ENCODE measurements at regions not wholly inside any gene's neighbourhood (a gene's known extent, or its start where the extent isn't known, plus 50 kb on each side); places are given as distances from the start of the nearest gene placed in this dataset.

DNA sequence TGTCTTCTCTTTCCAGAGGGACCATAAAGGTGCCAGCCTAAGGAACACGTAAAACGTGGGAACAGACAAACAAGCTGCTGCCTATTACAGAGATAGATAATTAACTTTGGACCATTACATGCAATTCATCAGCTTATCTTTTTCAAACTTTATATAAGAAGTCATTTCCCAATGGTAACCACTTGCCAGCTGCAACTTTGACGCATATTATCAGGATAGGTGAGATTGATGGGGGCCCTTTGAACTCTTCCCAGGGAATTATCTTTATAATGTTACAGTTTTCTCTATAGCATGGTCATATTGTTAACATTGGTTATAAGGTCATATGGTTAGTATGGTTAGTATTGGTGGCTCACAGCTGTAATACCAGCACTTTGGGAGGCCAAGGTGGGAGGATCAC, 94.1 kb upstream of the BMP2K start:
- Histone ChIP-seq H3K9ac (ENCODE audit: insufficient read depth, low read depth, low read length) (no peak overlapping the region), H3K27me3 (ENCODE audit: control insufficient read depth in 1 of 2, insufficient read depth in 2 of 2, low read length in 2 of 2) (no peaks in the 10 kb centered on the region), H3K9me3 (ENCODE audit: low read length) (no peaks in the 10 kb centered on the region), H3K4me2 (ENCODE audit: low read depth, low read length) (no peak overlapping the region), H3K79me2 (ENCODE audit: insufficient read depth, low read length) (no peaks in the 10 kb centered on the region), H3K36me3 (replicated peaks in 1 of 2; ENCODE audit: control insufficient read depth in 1 of 2, insufficient read depth in 2 of 2, low read length in 2 of 2) (no peaks in the 10 kb centered on the region), H4K20me1 (ENCODE audit: insufficient read depth, low read length) (no peaks in the 10 kb centered on the region), H3K27ac (ENCODE audit: extremely low read length, insufficient read depth, low read length) (no peak overlapping the region), H3K4me3 (replicated peaks in 1 of 3; ENCODE audit: insufficient read depth in 1 of 3, low read depth in 2 of 3, low read length in 3 of 3) (no peak overlapping the region), H3K4me1 (ENCODE audit: insufficient read depth, low read length) (peaks cover 9% of the 10 kb centered on the region), H2AFZ (ENCODE audit: low read length) (no peak overlapping the region)
- BruUV-seq (replicated peaks) = no TSS peak
- no peak for FAIRE-seq
- no peak for DNase-seq (ENCODE audit: low spot score)
- 44% methylated on average over 3 of the region's 3 CpGs for WGBS (ENCODE audit: low lambda C conversion rate)
- in situ Hi-C loops (cut with HindIII; ENCODE audit: extremely low pct_ligation_motif_present, low pct_unique_long_range_greater_than_20kb) = no loop called here
- no peak for ATAC-seq
- intact Hi-C loops (cut with micrococcal nuclease; ENCODE audit: unreplicated experiment) = no loop called here
- ChIA-PET POLR2A (no interaction called here), CTCF (ENCODE audit: low intra/inter-chr PET ratio, low total read pairs) (no interaction called here)
- TF ChIP-seq MAFF (IDR thresholded peaks at IDR 0.05; ENCODE audit: low read depth, low read length) (no peak), IRF2 (CRISPR knock-in tag; IDR thresholded peaks at IDR 0.05) (no peak), ZNF660 (CRISPR knock-in tag; IDR thresholded peaks at IDR 0.05; ENCODE audit: borderline replicate concordance, low read depth) (no peak), KDM4B (CRISPR knock-in tag; IDR thresholded peaks at IDR 0.05) (no peak), HDAC6 (IDR thresholded peaks at IDR 0.05; ENCODE audit: low read depth, low read length) (no peak), ZNF510 (CRISPR knock-in tag; IDR thresholded peaks at IDR 0.05; ENCODE audit: low read depth) (no peak), CEBPZ (IDR thresholded peaks at IDR 0.05; ENCODE audit: low read length) (no peak), ZNF644 (CRISPR knock-in tag; IDR thresholded peaks at IDR 0.05; ENCODE audit: low read depth) (no peak), RFX3 (CRISPR knock-in tag; IDR thresholded peaks at IDR 0.05) (no peak), ZNF629 (CRISPR knock-in tag; conservative IDR thresholded peaks at IDR 0.05) (no peak), ZSCAN12 (CRISPR knock-in tag; IDR thresholded peaks at IDR 0.05) (no peak), IKZF1 (IDR thresholded peaks at IDR 0.05) (no peak), ZBTB2 (CRISPR knock-in tag; IDR thresholded peaks at IDR 0.05; ENCODE audit: low read depth) (no peak), ZNF235 (CRISPR knock-in tag; IDR thresholded peaks at IDR 0.05; ENCODE audit: borderline replicate concordance) (no peak)
- TF ChIP-seq, protein P1, sequence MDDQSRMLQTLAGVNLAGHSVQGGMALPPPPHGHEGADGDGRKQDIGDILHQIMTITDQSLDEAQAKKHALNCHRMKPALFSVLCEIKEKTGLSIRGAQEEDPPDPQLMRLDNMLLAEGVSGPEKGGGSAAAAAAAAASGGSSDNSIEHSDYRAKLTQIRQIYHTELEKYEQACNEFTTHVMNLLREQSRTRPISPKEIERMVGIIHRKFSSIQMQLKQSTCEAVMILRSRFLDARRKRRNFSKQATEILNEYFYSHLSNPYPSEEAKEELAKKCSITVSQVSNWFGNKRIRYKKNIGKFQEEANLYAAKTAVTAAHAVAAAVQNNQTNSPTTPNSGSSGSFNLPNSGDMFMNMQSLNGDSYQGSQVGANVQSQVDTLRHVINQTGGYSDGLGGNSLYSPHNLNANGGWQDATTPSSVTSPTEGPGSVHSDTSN (CRISPR knock-in tag; IDR thresholded peaks at IDR 0.05; ENCODE audit: borderline replicate concordance) = no peak
- TF ChIP-seq, protein P2, sequence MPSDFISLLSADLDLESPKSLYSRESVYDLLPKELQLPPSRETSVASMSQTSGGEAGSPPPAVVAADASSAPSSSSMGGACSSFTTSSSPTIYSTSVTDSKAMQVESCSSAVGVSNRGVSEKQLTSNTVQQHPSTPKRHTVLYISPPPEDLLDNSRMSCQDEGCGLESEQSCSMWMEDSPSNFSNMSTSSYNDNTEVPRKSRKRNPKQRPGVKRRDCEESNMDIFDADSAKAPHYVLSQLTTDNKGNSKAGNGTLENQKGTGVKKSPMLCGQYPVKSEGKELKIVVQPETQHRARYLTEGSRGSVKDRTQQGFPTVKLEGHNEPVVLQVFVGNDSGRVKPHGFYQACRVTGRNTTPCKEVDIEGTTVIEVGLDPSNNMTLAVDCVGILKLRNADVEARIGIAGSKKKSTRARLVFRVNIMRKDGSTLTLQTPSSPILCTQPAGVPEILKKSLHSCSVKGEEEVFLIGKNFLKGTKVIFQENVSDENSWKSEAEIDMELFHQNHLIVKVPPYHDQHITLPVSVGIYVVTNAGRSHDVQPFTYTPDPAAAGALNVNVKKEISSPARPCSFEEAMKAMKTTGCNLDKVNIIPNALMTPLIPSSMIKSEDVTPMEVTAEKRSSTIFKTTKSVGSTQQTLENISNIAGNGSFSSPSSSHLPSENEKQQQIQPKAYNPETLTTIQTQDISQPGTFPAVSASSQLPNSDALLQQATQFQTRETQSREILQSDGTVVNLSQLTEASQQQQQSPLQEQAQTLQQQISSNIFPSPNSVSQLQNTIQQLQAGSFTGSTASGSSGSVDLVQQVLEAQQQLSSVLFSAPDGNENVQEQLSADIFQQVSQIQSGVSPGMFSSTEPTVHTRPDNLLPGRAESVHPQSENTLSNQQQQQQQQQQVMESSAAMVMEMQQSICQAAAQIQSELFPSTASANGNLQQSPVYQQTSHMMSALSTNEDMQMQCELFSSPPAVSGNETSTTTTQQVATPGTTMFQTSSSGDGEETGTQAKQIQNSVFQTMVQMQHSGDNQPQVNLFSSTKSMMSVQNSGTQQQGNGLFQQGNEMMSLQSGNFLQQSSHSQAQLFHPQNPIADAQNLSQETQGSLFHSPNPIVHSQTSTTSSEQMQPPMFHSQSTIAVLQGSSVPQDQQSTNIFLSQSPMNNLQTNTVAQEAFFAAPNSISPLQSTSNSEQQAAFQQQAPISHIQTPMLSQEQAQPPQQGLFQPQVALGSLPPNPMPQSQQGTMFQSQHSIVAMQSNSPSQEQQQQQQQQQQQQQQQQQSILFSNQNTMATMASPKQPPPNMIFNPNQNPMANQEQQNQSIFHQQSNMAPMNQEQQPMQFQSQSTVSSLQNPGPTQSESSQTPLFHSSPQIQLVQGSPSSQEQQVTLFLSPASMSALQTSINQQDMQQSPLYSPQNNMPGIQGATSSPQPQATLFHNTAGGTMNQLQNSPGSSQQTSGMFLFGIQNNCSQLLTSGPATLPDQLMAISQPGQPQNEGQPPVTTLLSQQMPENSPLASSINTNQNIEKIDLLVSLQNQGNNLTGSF (CRISPR knock-in tag; IDR thresholded peaks at IDR 0.05) = no peak

Measured in HepG2 (cell line).